HCEC 1CT (cell line): ENCODE measurements at regions not wholly inside any gene's neighbourhood (a gene's known extent, or its start where the extent isn't known, plus 50 kb on each side); places are given as distances from the start of the nearest gene placed in this dataset.
"Not testable (repeated sequence)": the region's sequence is repeated elsewhere in the genome, so short reads cannot be mapped to it uniquely, and the experiment has no call there.

Experiments
- DNase-seq: peaks from one replicate; pipeline ENCODE4 v3.0.0-alpha.2; 2017

- not testable (repeated sequence) for DNase-seq
These were observed 71.6 kb downstream of the PCMTD2 start for GRCh38 chr20:64327223-64327549.

- not testable (repeated sequence) for DNase-seq
These were observed 72.2 kb downstream of the PCMTD2 start for GRCh38 chr20:64327550-64328317.

- peak; percentile 69 for DNase-seq
These were observed 73.2 kb downstream of the PCMTD2 start for GRCh38 chr20:64328595-64329250.

GRCh38 chr20:64332627-64333026 is 77.1 kb downstream of the PCMTD2 start:
- DNase-seq: not testable (repeated sequence)
